ENCODE measurements at regions not wholly inside any gene's neighbourhood (a gene's known extent, or its start where the extent isn't known, plus 50 kb on each side); places are given as distances from the start of the nearest gene placed in this dataset.

DNA sequence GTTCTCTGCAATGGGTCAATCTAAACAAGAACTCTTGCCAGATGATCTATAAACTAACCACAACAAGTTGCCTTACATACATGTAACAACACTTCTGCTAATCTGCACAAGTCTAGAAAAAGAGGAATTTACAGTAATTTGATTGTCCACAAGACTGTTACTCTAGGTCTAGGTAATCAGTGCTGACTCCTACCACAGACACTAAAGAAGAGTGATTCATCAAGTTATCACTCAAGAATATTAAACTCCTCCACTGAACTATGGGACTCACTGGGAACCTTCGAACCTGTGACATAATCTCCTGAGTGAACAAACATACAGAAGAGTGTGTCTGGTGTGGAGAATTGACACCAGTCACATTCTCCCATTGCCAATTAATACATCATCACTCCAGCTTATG is 138.3 kb downstream of the ANXA2 start:
- TF ChIP-seq, protein P1, sequence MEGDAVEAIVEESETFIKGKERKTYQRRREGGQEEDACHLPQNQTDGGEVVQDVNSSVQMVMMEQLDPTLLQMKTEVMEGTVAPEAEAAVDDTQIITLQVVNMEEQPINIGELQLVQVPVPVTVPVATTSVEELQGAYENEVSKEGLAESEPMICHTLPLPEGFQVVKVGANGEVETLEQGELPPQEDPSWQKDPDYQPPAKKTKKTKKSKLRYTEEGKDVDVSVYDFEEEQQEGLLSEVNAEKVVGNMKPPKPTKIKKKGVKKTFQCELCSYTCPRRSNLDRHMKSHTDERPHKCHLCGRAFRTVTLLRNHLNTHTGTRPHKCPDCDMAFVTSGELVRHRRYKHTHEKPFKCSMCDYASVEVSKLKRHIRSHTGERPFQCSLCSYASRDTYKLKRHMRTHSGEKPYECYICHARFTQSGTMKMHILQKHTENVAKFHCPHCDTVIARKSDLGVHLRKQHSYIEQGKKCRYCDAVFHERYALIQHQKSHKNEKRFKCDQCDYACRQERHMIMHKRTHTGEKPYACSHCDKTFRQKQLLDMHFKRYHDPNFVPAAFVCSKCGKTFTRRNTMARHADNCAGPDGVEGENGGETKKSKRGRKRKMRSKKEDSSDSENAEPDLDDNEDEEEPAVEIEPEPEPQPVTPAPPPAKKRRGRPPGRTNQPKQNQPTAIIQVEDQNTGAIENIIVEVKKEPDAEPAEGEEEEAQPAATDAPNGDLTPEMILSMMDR (IDR thresholded peaks at IDR 0.05; ENCODE audit: insufficient read depth, low read depth, low read length) = no peak
- TF ChIP-seq EZH2 (IDR thresholded peaks at IDR 0.05; ENCODE audit: insufficient read depth, low read length) = no peak
